Astrocyte (in vitro differentiated cells and primary cell): ENCODE measurements at regions not wholly inside any gene's neighbourhood (a gene's known extent, or its start where the extent isn't known, plus 50 kb on each side); places are given as distances from the start of the nearest gene placed in this dataset.

ENCODE experiments used
- EZH2 ChIP-seq: IDR thresholded peaks from 2 replicates; pipeline ENCODE4 v1.6.1; 2012; ENCODE audit warnings: mild to moderate bottlenecking, low read length, inconsistent platforms; ENCODE audit not compliant: insufficient read depth
- TF ChIP-seq, protein P1 (sequence below): IDR thresholded peaks from 2 replicates; pipeline ENCODE4 v1.5.1; 2011; ENCODE audit warnings: low read depth, mild to moderate bottlenecking, inconsistent platforms, low read length, moderate library complexity; ENCODE audit not compliant: insufficient read depth

DNA sequence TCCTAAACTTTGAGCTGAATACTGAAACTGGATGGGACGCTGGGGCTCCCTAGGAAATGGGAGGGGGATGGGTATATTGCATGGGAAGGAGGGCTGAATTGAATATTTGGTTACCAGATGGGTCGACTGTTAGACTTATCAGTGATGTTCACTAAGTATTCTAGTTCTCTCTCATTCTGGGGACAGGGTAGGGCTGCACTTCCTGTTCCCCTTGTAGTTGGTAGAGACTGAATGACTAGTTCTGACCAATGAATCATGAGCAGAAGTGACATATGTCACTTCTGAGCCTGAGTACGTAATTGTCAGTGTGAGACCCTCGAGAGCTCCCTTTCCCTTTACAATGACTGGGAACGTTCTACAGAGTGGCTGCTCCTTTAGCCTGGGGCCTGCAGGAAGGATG is 55.5 kb upstream of the DMRT1 start:
- TF ChIP-seq, protein P1, sequence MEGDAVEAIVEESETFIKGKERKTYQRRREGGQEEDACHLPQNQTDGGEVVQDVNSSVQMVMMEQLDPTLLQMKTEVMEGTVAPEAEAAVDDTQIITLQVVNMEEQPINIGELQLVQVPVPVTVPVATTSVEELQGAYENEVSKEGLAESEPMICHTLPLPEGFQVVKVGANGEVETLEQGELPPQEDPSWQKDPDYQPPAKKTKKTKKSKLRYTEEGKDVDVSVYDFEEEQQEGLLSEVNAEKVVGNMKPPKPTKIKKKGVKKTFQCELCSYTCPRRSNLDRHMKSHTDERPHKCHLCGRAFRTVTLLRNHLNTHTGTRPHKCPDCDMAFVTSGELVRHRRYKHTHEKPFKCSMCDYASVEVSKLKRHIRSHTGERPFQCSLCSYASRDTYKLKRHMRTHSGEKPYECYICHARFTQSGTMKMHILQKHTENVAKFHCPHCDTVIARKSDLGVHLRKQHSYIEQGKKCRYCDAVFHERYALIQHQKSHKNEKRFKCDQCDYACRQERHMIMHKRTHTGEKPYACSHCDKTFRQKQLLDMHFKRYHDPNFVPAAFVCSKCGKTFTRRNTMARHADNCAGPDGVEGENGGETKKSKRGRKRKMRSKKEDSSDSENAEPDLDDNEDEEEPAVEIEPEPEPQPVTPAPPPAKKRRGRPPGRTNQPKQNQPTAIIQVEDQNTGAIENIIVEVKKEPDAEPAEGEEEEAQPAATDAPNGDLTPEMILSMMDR, result no peak
- TF ChIP-seq EZH2, result no peak
